ENCODE measurements at regions not wholly inside any gene's neighbourhood (a gene's known extent, or its start where the extent isn't known, plus 50 kb on each side); places are given as distances from the start of the nearest gene placed in this dataset.
"Not testable (repeated sequence)": the region's sequence is repeated elsewhere in the genome, so short reads cannot be mapped to it uniquely, and the experiment has no call there.

DNA sequence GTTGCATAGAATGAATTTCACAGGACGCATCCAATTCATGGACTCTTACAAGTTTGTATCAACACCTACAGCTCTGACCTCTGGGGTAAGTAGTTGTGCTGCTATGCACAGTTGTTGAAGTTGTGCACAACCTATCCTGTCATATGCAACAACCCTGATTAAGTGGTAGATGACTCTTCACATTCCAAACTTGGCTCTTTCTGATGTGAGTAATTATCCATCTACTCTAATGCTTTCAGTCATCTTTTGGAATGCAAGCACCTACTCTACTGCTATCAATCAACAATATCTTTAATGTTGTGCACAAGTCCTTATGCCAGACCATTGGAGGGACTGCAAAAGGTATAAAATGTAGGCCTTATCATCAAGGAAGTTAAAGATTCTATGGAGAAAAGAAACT is 921.4 kb downstream of the MCTP2 start:
- DNase-seq, result no peak

DNA sequence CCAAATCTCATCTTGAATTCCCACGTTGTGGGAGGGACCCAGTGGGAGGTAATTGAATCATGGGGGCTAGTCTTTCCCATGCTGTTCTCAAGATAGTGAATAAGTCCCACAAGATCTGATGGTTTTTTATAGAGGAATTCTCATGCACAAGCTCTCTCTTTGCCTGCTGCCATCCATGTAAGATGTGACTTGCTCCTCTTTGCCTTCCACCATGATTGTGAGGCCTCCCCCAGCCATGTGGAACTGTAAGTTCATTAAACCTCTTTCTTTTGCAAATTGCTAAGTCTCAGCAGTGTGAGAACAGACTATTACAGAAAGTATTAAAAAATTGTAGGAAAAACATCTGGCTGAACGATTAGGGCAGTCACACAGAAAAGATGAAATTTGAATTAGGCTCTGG is 921.8 kb downstream of the MCTP2 start:
- DNase-seq, result not testable (repeated sequence)

DNA sequence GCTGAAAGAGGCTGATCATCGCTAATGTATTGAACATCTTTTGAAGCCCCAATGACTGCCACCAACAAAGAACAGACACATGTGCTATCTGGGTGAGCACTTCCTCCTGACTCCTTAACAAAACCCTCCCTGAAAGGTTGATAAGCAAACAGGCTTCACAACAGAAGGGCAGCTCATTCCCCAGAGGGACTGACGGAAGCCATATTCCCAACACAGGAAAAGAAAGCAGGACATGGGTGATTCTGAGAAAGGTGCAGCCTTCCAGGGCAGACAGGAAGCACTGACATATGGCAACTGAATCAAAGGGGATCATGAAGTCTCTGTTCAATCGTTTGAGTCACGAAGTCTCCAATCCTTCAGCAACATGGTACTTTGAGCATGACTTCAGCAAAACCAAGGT is 929.0 kb downstream of the MCTP2 start:
- no peak for DNase-seq

GRCh38 chr15:95162069-95162468 is 930.7 kb downstream of the MCTP2 start:
- no peak for DNase-seq

GRCh38 chr15:95162531-95162930 is 931.2 kb downstream of the MCTP2 start:
- no peak for DNase-seq

- DNase-seq, result no peak
Measured at GRCh38 chr15:95162967-95163531, 931.7 kb downstream of the MCTP2 start.

- DNase-seq, result no peak
Measured at GRCh38 chr15:95168152-95168551, 936.8 kb downstream of the MCTP2 start.

GRCh38 chr15:95168951-95169431 is 937.6 kb downstream of the MCTP2 start:
- DNase-seq, result no peak

GRCh38 chr15:95169541-95170459 is 938.4 kb downstream of the MCTP2 start:
- no peak for DNase-seq

- DNase-seq, result no peak
Measured at GRCh38 chr15:95170561-95171380, 939.4 kb downstream of the MCTP2 start.

- DNase-seq, result no peak
Measured at GRCh38 chr15:95171564-95171963, 940.2 kb downstream of the MCTP2 start.

GRCh38 chr15:95174301-95175259 is 943.2 kb downstream of the MCTP2 start:
- DNase-seq, result no peak

DNA sequence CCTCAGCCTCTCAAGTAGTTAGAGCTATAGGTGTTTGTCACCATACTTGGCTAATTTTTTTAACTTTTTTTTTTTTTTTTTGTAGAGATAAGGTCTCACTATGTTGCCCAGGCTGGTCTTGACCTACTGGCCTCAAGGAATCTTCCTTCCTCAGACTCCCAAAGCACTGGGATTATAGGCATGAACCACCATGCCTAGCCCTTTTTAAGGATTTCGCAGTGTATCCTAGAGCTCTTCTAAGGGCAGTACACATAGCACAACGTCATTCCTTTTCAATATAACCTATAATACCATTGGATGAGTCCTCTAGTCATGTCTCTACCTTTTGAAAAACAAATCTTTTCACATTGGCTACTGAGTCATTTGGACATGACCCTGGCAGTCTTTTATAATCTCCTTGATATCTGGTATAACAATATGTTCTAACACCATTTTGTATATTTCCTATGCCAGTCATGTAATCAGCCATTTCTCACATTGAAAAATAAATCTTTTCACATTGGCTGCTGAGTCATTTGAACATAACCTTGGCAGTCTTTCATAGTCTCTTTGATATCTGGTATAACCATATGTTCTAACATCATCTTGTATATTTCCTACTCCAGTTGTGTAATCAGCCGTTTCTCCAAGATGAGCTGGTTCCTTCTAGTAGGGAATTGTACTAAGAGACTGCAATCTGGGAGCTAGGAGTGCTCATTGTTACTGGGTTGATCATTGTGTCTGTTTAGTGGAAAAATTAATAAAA is 944.7 kb downstream of the MCTP2 start:
- DNase-seq, result no peak

DNA sequence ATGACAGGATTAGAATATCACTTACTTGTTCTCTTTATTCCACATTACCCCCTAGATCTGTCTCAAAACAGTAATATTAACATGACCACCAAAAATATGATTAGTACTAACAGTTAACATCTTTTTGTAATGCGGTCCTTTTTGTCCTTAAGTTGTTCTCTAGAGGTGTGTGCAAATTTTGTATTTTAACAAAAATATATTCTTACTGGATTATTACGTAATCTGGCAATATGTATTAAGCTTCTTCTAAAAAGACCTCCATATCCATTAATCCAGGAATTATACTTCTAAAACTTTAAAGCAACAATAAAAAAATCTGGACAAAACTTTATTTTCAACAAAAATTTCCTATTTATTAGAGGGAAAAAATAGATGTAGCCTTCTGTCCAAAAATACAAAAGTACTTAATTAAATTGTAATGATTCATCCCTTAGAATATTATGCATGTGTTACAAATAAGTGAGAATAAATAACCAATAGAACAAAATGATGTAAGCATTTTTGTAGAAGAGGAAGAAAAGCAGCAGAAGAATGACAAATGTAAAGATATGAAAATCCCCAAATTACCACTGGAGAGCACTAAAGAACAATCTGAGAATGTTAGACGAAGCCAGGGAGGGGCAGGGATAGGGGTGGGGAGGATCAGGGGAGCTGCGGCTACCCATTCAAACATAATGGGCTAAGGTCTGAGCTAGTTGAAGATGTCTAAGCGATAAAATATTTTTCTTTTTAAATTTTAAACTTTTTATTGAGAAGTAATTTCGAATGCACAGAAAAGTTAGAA is 945.6 kb downstream of the MCTP2 start:
- no peak for DNase-seq

DNA sequence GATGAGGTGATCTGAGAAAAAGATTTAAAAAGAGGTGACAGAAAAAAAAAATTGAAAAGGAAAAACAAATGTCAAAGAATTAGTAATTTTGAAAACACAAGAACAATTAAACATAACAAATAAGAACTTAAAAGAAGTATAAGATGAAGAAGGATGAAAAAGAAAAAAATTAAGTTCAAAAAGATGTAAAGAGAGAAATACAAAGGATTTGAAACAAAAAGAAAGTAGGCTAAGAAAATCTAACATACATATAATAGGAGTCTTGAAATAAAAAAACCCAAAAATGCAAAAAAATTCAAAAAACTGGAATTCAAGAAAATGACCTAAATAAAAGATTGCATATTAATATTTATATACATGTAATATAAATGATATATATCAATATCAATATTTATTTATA is 949.2 kb downstream of the MCTP2 start:
- DNase-seq, result no peak

DNA sequence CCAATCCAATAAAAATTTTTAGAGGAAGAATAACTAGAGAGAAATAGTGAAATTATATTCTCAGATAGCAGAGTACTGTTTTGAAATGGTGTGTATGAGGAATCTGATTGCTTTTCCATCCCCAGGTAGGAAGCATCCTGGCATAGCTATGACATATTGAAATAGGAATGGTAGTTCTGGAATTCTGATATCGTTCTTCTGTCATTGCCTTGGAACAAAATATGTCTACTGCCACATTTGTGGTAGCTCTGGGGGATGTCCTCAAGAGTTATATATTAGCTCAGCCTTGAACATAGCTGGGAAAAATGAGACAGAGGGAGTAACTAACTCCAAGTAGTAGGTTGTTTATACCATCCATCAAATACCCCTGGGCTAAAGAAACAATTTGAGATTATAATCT is 950.7 kb downstream of the MCTP2 start:
- no peak for DNase-seq

DNA sequence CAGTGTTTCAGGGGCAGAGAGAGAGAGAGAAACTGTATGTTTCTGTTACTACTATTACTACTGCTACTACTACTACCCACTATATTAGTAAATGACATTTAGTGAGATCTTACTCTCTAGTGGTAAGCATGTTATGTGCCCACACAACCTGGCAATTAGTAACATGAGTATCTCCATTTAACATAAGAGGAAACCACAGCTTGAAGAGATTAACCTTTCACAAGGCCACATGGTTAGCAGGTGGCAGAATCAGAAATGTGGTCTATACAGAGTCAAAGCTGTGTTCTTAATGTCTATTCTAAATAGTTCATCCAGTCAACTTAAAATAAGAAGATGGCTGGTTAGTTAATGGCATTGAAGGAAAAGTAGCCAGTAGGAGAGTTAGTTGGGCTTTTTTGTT is 961.6 kb downstream of the MCTP2 start:
- no peak for DNase-seq

- DNase-seq, result no peak
Measured at GRCh38 chr15:95194746-95195145, 963.4 kb downstream of the MCTP2 start.

- no peak for DNase-seq
Measured at GRCh38 chr15:95196176-95196915, 965.0 kb downstream of the MCTP2 start.
